GM23338 (cell line): ENCODE measurements at regions not wholly inside any gene's neighbourhood (a gene's known extent, or its start where the extent isn't known, plus 50 kb on each side); places are given as distances from the start of the nearest gene placed in this dataset.

Experiments used
- CREB1 ChIP-seq: fragments of 250-450 bp; sonication (Bioruptor Pico); IDR thresholded peaks from 2 replicates; pipeline ENCODE4 v1.5.0; 2020; ENCODE audit warnings: low read depth, mild to moderate bottlenecking, moderate library complexity
- CTCF ChIP-seq, 2 experiments: fragments of 200-600 bp in 1 of 2; sonication (generic) in 1 of 2; conservative IDR thresholded peaks; 2 replicates each; pipeline versions ENCODE4 v1.5.1 to v1.6.1; 2016 to 2017; ENCODE audit warnings: antibody characterized with exemption in 2 of 2, low read depth in 2 of 2, mild to moderate bottlenecking in 2 of 2, moderate library complexity in 1 of 2
- EZH2 ChIP-seq: fragments of 200-600 bp; sonication (generic); IDR thresholded peaks from one replicate; pipeline ENCODE4 v1.8.0; 2017; ENCODE audit warnings: antibody characterized with exemption, mild to moderate bottlenecking, low read depth; ENCODE audit not compliant: unreplicated experiment
- EZH2phosphoT487 ChIP-seq: fragments of 200-600 bp; sonication (generic); IDR thresholded peaks from one replicate; pipeline ENCODE4 v1.8.1; 2018; ENCODE audit warnings: antibody characterized with exemption; ENCODE audit not compliant: unreplicated experiment
- POLR2AphosphoS5 ChIP-seq: IDR thresholded peaks from 2 replicates; pipeline ENCODE4 v1.6.1; 2016; ENCODE audit warnings: antibody characterized with exemption, low read depth
- STAT1 ChIP-seq: IDR thresholded peaks from one replicate; pipeline ENCODE4 v1.6.1; 2016; ENCODE audit warnings: antibody characterized with exemption; ENCODE audit not compliant: unreplicated experiment
- ZNF114 ChIP-seq: fragments of 250-450 bp; sonication (Bioruptor Pico); IDR thresholded peaks from 2 replicates; pipeline ENCODE4 v1.5.0; 2020; ENCODE audit warnings: mild to moderate bottlenecking, moderate library complexity
- ZNF331 ChIP-seq: fragments of 250-450 bp; sonication (Bioruptor Pico); IDR thresholded peaks from 2 replicates; pipeline ENCODE4 v1.5.0; 2020; ENCODE audit warnings: low read depth, mild to moderate bottlenecking, moderate library complexity
- TF ChIP-seq, protein P1 (sequence below): IDR thresholded peaks from one replicate; pipeline ENCODE4 v1.6.1; 2018; ENCODE audit warnings: antibody characterized with exemption; ENCODE audit not compliant: unreplicated experiment

DNA sequence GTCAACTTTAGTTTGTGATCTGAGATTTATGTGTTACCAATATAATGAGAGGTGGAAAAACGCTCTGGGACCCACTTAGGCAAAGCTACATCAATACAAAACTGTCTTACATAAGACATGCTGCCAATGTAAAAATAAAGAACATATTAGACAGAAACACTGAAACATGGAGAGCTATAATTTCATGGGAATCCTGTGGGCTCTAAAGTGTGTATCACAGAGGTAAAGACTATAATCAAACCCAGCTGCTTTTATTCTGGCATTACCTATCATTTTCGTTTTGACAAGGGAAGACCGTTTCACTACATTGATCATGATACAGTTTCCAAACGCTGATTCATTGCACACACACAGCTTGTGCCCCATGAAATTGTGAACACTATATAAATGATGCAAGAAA lies 400.5 kb upstream of the TUSC1 start:
- TF ChIP-seq CTCF (conservative IDR thresholded peaks at IDR 0.05; ENCODE audit: low read depth in 2 of 2): no peak
- no peak for TF ChIP-seq EZH2
- TF ChIP-seq POLR2AphosphoS5: no peak
- no peak for TF ChIP-seq CREB1 (CRISPR knock-in tag)
- no peak for TF ChIP-seq STAT1
- TF ChIP-seq, protein P1, sequence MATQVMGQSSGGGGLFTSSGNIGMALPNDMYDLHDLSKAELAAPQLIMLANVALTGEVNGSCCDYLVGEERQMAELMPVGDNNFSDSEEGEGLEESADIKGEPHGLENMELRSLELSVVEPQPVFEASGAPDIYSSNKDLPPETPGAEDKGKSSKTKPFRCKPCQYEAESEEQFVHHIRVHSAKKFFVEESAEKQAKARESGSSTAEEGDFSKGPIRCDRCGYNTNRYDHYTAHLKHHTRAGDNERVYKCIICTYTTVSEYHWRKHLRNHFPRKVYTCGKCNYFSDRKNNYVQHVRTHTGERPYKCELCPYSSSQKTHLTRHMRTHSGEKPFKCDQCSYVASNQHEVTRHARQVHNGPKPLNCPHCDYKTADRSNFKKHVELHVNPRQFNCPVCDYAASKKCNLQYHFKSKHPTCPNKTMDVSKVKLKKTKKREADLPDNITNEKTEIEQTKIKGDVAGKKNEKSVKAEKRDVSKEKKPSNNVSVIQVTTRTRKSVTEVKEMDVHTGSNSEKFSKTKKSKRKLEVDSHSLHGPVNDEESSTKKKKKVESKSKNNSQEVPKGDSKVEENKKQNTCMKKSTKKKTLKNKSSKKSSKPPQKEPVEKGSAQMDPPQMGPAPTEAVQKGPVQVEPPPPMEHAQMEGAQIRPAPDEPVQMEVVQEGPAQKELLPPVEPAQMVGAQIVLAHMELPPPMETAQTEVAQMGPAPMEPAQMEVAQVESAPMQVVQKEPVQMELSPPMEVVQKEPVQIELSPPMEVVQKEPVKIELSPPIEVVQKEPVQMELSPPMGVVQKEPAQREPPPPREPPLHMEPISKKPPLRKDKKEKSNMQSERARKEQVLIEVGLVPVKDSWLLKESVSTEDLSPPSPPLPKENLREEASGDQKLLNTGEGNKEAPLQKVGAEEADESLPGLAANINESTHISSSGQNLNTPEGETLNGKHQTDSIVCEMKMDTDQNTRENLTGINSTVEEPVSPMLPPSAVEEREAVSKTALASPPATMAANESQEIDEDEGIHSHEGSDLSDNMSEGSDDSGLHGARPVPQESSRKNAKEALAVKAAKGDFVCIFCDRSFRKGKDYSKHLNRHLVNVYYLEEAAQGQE: no peak
- TF ChIP-seq ZNF114 (CRISPR knock-in tag): no peak
- no peak for TF ChIP-seq EZH2phosphoT487
- TF ChIP-seq ZNF331 (CRISPR knock-in tag): no peak
